Gastroesophageal sphincter (tissue), 4 donors: ENCODE measurements at regions not wholly inside any gene's neighbourhood (a gene's known extent, or its start where the extent isn't known, plus 50 kb on each side); places are given as distances from the start of the nearest gene placed in this dataset.

ENCODE experiments used
- ATAC-seq: fragments of 150-250 bp; one replicate; pipeline ENCODE4 v1.9.1; 2016; ENCODE audit warnings: mild to moderate bottlenecking, moderate library complexity
- H3K27ac ChIP-seq, 4 donors: fragments of 200-600 bp; sonication (generic) in 3 of 4; 1 replicate in 3 of 4; 2 replicates in 1 of 4; pipeline ENCODE4 v1.5.1; 2016 to 2019
- H3K27me3 ChIP-seq: fragments of 200-600 bp; sonication (generic); one replicate; pipeline ENCODE4 v1.5.1; 2019
- H3K36me3 ChIP-seq, 2 donors: fragments of 200-600 bp; sonication (generic); one replicate each; pipeline ENCODE4 v1.5.1; 2019; ENCODE audit warnings: control low read depth in 1 of 2
- H3K4me1 ChIP-seq, 3 donors: fragments of 200-600 bp; sonication (generic); 1 replicate in 2 of 3; 2 replicates in 1 of 3; pipeline ENCODE4 v1.5.1; 2016 to 2019; ENCODE audit warnings: control low read depth in 2 of 3
- H3K4me3 ChIP-seq, 2 donors: fragments of 200-600 bp; sonication (generic); one replicate each; pipeline ENCODE4 v1.5.1; 2019; ENCODE audit warnings: mild to moderate bottlenecking in 1 of 2, moderate library complexity in 1 of 2
- H3K9me3 ChIP-seq, 3 donors: fragments of 200-600 bp; sonication (generic); one replicate each; pipeline ENCODE4 v1.5.1; 2017 to 2019; ENCODE audit warnings: control low read depth in 2 of 3
- EP300 ChIP-seq: sonication (generic); formaldehyde crosslinking; IDR thresholded peaks from one replicate; pipeline ENCODE4 v1.6.1; 2017; ENCODE audit warnings: antibody characterized with exemption, mild to moderate bottlenecking
- POLR2A ChIP-seq, 2 donors: fragments of 450-650 bp; IDR thresholded peaks; one replicate each; pipeline ENCODE4 v1.6.1; 2017; ENCODE audit warnings: antibody characterized with exemption in 2 of 2, mild to moderate bottlenecking in 2 of 2, moderate library complexity in 1 of 2
- POLR2AphosphoS5 ChIP-seq: sonication (generic); formaldehyde crosslinking; IDR thresholded peaks from one replicate; pipeline ENCODE4 v1.6.1; 2017; ENCODE audit warnings: antibody characterized with exemption
- WGBS, 2 donors: methylation state at CpG; one replicate each; pipeline ENCODE4 v1.1.5; 2018; ENCODE audit warnings: low coverage in 1 of 2; 5-methylcytosine and 5-hydroxymethylcytosine counted together
- TF ChIP-seq, protein P1 (sequence below), 4 experiments: fragments of 200-600 bp in 2 of 4; fragments of 450-650 bp in 2 of 4; sonication (generic) in 1 of 4; IDR thresholded peaks; one replicate each; pipeline ENCODE4 v1.5.1; 2017 to 2019; ENCODE audit warnings: antibody characterized with exemption in 4 of 4, mild to moderate bottlenecking in 2 of 4, moderate library complexity in 2 of 4

DNA sequence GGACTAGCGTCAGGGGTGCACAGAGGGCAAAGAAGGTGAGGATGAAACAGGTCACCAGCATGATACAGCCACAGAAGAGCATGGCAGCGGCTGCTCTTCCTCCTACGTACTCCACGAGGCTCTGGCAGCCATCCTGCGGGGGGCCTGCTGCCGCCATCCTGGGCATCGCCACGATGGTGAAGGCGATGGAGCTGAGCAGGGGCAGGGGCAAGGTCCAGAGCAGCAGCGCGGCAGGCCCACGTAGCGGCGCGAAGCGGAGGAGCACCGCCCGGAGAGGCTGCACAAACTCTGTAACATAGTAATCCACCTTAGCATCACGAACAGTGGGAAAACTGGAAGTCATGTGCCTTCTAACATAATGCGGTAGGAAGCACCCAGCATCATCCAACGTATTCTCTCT is 491.6 kb downstream of the PYDC2 start:
- Histone ChIP-seq H3K27me3 (no peaks in the 10 kb centered on the region), H3K9me3 (no peaks in the 10 kb centered on the region), H3K36me3 (no peaks in the 10 kb centered on the region), H3K4me1 (no peaks in the 10 kb centered on the region), H3K27ac (no peak overlapping the region), H3K4me3 (no peak overlapping the region)
- ATAC-seq = no peak
- TF ChIP-seq, protein P1, sequence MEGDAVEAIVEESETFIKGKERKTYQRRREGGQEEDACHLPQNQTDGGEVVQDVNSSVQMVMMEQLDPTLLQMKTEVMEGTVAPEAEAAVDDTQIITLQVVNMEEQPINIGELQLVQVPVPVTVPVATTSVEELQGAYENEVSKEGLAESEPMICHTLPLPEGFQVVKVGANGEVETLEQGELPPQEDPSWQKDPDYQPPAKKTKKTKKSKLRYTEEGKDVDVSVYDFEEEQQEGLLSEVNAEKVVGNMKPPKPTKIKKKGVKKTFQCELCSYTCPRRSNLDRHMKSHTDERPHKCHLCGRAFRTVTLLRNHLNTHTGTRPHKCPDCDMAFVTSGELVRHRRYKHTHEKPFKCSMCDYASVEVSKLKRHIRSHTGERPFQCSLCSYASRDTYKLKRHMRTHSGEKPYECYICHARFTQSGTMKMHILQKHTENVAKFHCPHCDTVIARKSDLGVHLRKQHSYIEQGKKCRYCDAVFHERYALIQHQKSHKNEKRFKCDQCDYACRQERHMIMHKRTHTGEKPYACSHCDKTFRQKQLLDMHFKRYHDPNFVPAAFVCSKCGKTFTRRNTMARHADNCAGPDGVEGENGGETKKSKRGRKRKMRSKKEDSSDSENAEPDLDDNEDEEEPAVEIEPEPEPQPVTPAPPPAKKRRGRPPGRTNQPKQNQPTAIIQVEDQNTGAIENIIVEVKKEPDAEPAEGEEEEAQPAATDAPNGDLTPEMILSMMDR (IDR thresholded peaks at IDR 0.05) = no peak
- TF ChIP-seq EP300 (no peak), POLR2AphosphoS5 (no peak)
- 92 to 100% methylated on average over 3 to 6 of the region's 21 CpGs for WGBS, 2 donors

DNA sequence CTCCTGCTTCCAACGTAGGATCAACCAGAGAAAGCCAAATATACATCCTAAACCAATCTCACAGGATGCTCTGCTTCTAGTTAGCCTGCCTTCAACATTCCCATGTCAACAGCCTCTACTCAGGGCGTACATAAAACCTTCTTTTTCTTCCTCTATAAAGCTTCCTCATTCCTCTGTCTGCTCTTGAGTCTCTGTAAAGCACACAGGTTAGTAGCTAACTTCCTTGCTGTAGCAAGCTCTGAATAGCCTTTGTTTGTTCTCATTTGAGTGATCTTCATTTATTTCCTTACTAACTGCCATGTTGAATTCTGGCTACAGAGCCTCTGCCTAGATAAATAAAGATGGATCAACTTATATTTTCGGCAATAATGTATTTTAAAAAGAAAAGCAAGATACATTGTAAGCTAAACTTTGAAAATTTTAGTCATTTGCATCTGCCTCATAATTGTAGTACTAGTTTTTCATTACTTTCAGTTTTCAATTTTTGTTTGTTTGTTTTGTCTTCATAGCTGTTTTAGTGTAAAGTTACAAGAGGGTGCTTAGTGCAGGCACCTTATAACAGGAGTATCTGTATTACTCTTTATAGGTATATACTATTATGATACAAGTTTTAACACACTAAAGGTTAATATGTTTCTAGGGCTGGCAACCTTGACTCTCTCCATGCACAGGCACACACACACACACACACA is 498.2 kb downstream of the PYDC2 start:
- no peak for ATAC-seq
- TF ChIP-seq POLR2A (IDR thresholded peaks at IDR 0.05) (no peak), EP300 (no peak), POLR2AphosphoS5 (no peak)
- TF ChIP-seq, protein P1 (IDR thresholded peaks at IDR 0.05) = no peak
- WGBS, 2 donors = 72% methylated on average over 3 of the region's 3 CpGs; no CpG with 5 or more reads in 1 of the 2 donors

DNA sequence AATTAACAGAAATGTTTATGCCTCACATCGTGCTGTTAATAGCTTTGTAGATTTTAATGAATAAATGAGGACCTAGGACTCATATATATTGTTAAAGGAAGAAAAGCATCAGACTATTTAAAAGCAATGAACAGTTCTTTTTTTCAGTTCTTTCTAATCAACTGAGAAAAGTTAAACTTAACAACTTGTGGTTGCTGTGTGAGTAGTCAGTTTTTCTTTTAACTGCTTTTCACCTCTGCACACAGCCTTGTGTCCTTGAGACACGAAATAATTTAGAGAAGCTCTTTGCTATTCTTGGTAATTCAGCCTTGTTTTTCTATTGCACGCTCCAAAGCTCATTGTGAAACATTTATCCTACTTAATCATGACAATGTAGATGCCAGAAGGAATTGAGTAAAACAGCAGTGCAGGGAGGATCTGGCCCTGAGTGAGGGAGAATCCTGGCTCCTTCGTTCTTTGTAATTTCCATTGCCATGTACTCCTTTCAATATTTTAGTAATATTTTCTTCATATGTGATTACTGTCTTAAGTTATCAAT is 499.0 kb downstream of the PYDC2 start:
- no peak overlapping the region for H3K27ac ChIP-seq
- H3K4me3 ChIP-seq = no peak overlapping the region
- no peaks in the 10 kb centered on the region for H3K9me3 ChIP-seq
- H3K27me3 ChIP-seq = no peaks in the 10 kb centered on the region
- H3K4me1 ChIP-seq = no peaks in the 10 kb centered on the region
- TF ChIP-seq EP300 (no peak), POLR2AphosphoS5 (no peak), POLR2A (IDR thresholded peaks at IDR 0.05) (no peak)
- TF ChIP-seq, protein P1 (IDR thresholded peaks at IDR 0.05) = no peak
- ATAC-seq = no peak
- WGBS, 2 donors = 13 to 21% methylated on average over 4 of the region's 4 CpGs
- H3K36me3 ChIP-seq = no peaks in the 10 kb centered on the region

More for the DNA sequence above, 498.2 kb downstream of the PYDC2 start:
- Histone ChIP-seq H3K36me3 (no peaks in the 10 kb centered on the region), H3K9me3 (no peaks in the 10 kb centered on the region), H3K27me3 (no peaks in the 10 kb centered on the region), H3K27ac (no peak overlapping the region), H3K4me3 (no peak overlapping the region), H3K4me1 (no peaks in the 10 kb centered on the region)

DNA sequence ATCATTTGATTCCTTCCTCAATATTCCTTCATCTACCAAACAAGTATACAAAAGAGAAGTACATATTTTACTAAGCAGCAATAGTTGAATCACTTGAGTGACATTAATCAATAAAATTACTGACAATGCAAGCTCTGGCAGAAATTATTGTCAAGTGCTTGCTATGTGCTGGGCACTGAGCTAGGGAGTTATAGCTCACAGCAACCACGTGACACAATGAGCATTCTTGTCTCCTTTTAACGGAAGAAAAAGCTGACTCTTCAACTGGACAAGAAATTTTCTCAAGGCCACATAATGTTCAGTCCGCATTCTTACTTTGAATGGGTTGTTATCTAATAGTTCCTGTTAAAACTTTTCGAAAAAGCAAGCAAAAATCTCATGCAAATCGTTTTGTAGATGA is 500.1 kb downstream of the PYDC2 start:
- no peak for TF ChIP-seq POLR2AphosphoS5
- no peak overlapping the region for H3K27ac ChIP-seq
- 55 to 66% methylated on average over 5 of the region's 5 CpGs for WGBS, 2 donors

DNA sequence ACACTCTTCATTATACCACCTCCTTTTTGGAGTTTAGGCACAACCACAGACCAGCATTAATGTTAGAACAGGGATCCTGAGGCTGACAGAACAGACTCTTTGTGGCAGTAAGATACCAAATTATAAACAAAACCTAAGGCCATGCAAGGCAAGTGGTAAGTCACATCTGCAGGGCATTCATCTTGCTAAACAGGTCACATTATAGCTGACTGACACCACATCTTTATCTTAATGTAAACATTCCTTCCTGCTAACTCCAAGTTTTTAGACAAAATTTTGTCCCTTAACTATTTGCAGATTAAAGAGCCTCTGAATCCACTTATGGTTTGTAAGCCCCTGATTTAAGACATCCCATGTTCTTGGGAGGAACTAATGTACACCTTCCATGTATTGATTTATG is 500.6 kb downstream of the PYDC2 start:
- Histone ChIP-seq H3K36me3 (no peaks in the 10 kb centered on the region), H3K27ac (no peak overlapping the region), H3K9me3 (no peaks in the 10 kb centered on the region), H3K4me1 (no peaks in the 10 kb centered on the region), H3K27me3 (no peaks in the 10 kb centered on the region), H3K4me3 (no peak overlapping the region)
- TF ChIP-seq EP300 (no peak), POLR2A (IDR thresholded peaks at IDR 0.05) (no peak), POLR2AphosphoS5 (no peak)
- TF ChIP-seq, protein P1 (IDR thresholded peaks at IDR 0.05) = no peak
- ATAC-seq = no peak

More for the DNA sequence above, 500.1 kb downstream of the PYDC2 start:
- Histone ChIP-seq H3K4me3 (no peak overlapping the region), H3K4me1 (no peaks in the 10 kb centered on the region), H3K27me3 (no peaks in the 10 kb centered on the region), H3K36me3 (no peaks in the 10 kb centered on the region), H3K9me3 (no peaks in the 10 kb centered on the region)
- no peak for ATAC-seq
